ENCODE measurements at regions not wholly inside any gene's neighbourhood (a gene's known extent, or its start where the extent isn't known, plus 50 kb on each side); places are given as distances from the start of the nearest gene placed in this dataset.

DNA sequence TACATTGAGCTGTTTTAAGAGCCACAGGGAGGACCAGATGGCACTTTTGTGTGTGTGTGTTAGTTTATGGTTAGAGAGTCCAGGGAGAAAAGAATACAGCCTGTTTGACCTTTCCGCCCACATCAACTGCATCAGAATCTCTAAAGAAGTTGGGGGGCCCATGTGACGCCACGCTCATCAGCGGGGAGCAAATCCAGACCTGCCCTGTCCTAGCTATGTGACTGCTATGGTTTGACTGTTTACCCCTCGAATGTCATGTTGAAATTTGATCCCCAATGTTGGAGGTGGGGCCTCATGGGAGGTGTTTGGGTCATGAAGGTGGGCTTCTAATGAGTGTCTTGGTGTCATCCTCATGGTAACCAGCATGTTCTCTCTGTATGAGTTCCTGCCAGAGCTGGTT lies 128.0 kb downstream of the ADRA2A start:
- Histone ChIP-seq H3K4me1 (ENCODE audit: control insufficient read depth, insufficient read depth, low read length) (no peaks in the 10 kb centered on the region), H3K27me3 (replicated peaks in 1 of 2; ENCODE audit: control insufficient read depth in 2 of 2, insufficient read depth in 2 of 2, low read length in 1 of 2) (peaks cover 0 to 2% of the 10 kb centered on the region in 2 experiments; a peak in 1 of 4 replicates), H3K9me3 (replicated peaks; ENCODE audit: control insufficient read depth, insufficient read depth, low read length) (no peaks in the 10 kb centered on the region), H3K79me2 (ENCODE audit: control insufficient read depth, insufficient read depth, low read length) (no peaks in the 10 kb centered on the region), H3K4me3 (no peak overlapping the region), H3K36me3 (ENCODE audit: control insufficient read depth in 2 of 2, insufficient read depth in 2 of 2, low read length in 1 of 2) (no peaks in the 10 kb centered on the region), H2AFZ (ENCODE audit: control insufficient read depth, low read depth, low read length) (no peak overlapping the region), H4K20me1 (ENCODE audit: control insufficient read depth, insufficient read depth) (no peaks in the 10 kb centered on the region; the same call in 1 of the 2 replicates), H3K9ac (ENCODE audit: control insufficient read depth, insufficient read depth, low read length) (no peak overlapping the region), H3K4me2 (ENCODE audit: control insufficient read depth, insufficient read depth) (no peak overlapping the region), H3K27ac (ENCODE audit: control insufficient read depth, insufficient read depth) (no peak overlapping the region)
- ChIA-PET CTCF (interaction anchor here (0.6 kb wide), 1 partner anchor 463 kb away, joined by 3 read pairs; no protein-coding TSS in a partner anchor), POLR2A (no interaction called here), RAD21 (ENCODE audit: unreplicated experiment) (interaction anchor here (0.6 kb wide), 1 partner anchor 401 kb away, joined by 5 read pairs; no protein-coding TSS in a partner anchor), SMC1A (ENCODE audit: uncharacterized antibody, unreplicated experiment) (no interaction called here)
- DNase-seq (ENCODE audit: low read depth, low spot score) (no peak), ATAC-seq (no peak), FAIRE-seq (no peak)
- in situ Hi-C loops (cut with MboI) = loop anchor here (10.0 kb wide), 1 partner anchor 300 kb away; no protein-coding TSS in a partner anchor
- TF ChIP-seq MXI1 (IDR thresholded peaks at IDR 0.05; ENCODE audit: low read depth, low read length) (no peak), RFX5 (IDR thresholded peaks at IDR 0.05; ENCODE audit: low read depth, low read length) (no peak), GABPA (IDR thresholded peaks at IDR 0.05; ENCODE audit: low read depth) (no peak), ZZZ3 (IDR thresholded peaks at IDR 0.05; ENCODE audit: control insufficient read depth, insufficient read length, low read depth) (no peak), CUX1 (IDR thresholded peaks at IDR 0.05; ENCODE audit: insufficient replicate concordance, low read depth, low read length) (no peak), NR2C2 (IDR thresholded peaks at IDR 0.05; ENCODE audit: borderline replicate concordance, control insufficient read depth, insufficient read length, low read depth) (no peak), ZBTB4 (CRISPR knock-in tag; IDR thresholded peaks at IDR 0.05) (no peak), BCL11A (IDR thresholded peaks at IDR 0.05; ENCODE audit: low read depth, low read length) (no peak), SREBF1 (IDR thresholded peaks at IDR 0.05; ENCODE audit: low read length) (no peak), FOXM1 (IDR thresholded peaks at IDR 0.05; ENCODE audit: low read depth, low read length) (no peak), PML (IDR thresholded peaks at IDR 0.05; ENCODE audit: low read length) (no peak), POLR2A (IDR thresholded peaks at IDR 0.05; ENCODE audit: low read depth, low read length) (no peak), NFYB (IDR thresholded peaks at IDR 0.05; ENCODE audit: insufficient read depth, low read depth, low read length) (no peak), SP1 (IDR thresholded peaks at IDR 0.05; ENCODE audit: low read depth, low read length) (no peak), CHD1 (IDR thresholded peaks at IDR 0.05; ENCODE audit: low read depth, low read length) (no peak), FOS (IDR thresholded peaks at IDR 0.05; ENCODE audit: borderline replicate concordance, extremely low read depth, insufficient read length) (no peak)
- intact Hi-C loops (cut with micrococcal nuclease; ENCODE audit: unreplicated experiment) = loop anchor here (10.0 kb wide), 1 partner anchor 310 kb away; no protein-coding TSS in a partner anchor
- no TSS peak for BruUV-seq (replicated peaks)
- 5% methylated on average over 5 of the region's 5 CpGs for WGBS (ENCODE audit: insufficient coverage, insufficient replicate concordance, low lambda C conversion rate, missing lambda C conversion rate)
